ENCODE measurements at regions not wholly inside any gene's neighbourhood (a gene's known extent, or its start where the extent isn't known, plus 50 kb on each side); places are given as distances from the start of the nearest gene placed in this dataset.

- H3K79me2 ChIP-seq (ENCODE audit: insufficient read depth, low read length), result no peaks in the 10 kb centered on the region
- TF ChIP-seq CTCF (IDR thresholded peaks at IDR 0.05; ENCODE audit: insufficient read depth, low read length, poor library complexity, severe bottlenecking) (no peak), EZH2phosphoT487 (conservative IDR thresholded peaks at IDR 0.05; ENCODE audit: low read length) (no peak)
- no peak overlapping the region for H2AFZ ChIP-seq (ENCODE audit: low read depth, low read length, severe bottlenecking)
- no peaks in the 10 kb centered on the region for H3F3A ChIP-seq (ENCODE audit: insufficient read depth)
- no peak overlapping the region for H3K27ac ChIP-seq (ENCODE audit: low read depth, low read length)
- H4K20me1 ChIP-seq (ENCODE audit: low read depth, low read length), result no peaks in the 10 kb centered on the region
- H3K36me3 ChIP-seq (ENCODE audit: low read length), result no peaks in the 10 kb centered on the region
- no peak overlapping the region for H3K9ac ChIP-seq (ENCODE audit: low read length)
- no peak overlapping the region for H3K4me3 ChIP-seq (ENCODE audit: insufficient read depth, low read length, poor library complexity, severe bottlenecking)
- H3K27me3 ChIP-seq (ENCODE audit: low read length), result no peaks in the 10 kb centered on the region
- no peaks in the 10 kb centered on the region for H3K9me2 ChIP-seq (replicated peaks; ENCODE audit: insufficient read depth, low read length)
- H3K9me3 ChIP-seq (ENCODE audit: insufficient read depth, low read length), result no peaks in the 10 kb centered on the region
- H3K4me2 ChIP-seq (ENCODE audit: low read depth, low read length, poor library complexity, severe bottlenecking), result no peak overlapping the region
Observed at GRCh38 chr17:49906531-49907136, 58.8 kb upstream of the TAC4 start.

- Histone ChIP-seq H4K20me1 (ENCODE audit: low read depth, low read length) (no peaks in the 10 kb centered on the region), H3K9me2 (replicated peaks; ENCODE audit: insufficient read depth, low read length) (no peaks in the 10 kb centered on the region), H3F3A (ENCODE audit: insufficient read depth) (no peaks in the 10 kb centered on the region), H3K9me3 (ENCODE audit: insufficient read depth, low read length) (no peaks in the 10 kb centered on the region), H3K4me3 (ENCODE audit: insufficient read depth, low read length, poor library complexity, severe bottlenecking) (no peak overlapping the region), H2AFZ (ENCODE audit: low read depth, low read length, severe bottlenecking) (no peak overlapping the region), H3K36me3 (ENCODE audit: low read length) (no peaks in the 10 kb centered on the region), H3K4me2 (ENCODE audit: low read depth, low read length, poor library complexity, severe bottlenecking) (no peak overlapping the region), H3K79me2 (ENCODE audit: insufficient read depth, low read length) (no peaks in the 10 kb centered on the region), H3K9ac (ENCODE audit: low read length) (no peak overlapping the region), H3K27me3 (ENCODE audit: low read length) (no peaks in the 10 kb centered on the region), H3K27ac (ENCODE audit: low read depth, low read length) (no peak overlapping the region)
- TF ChIP-seq CTCF (IDR thresholded peaks at IDR 0.05; ENCODE audit: insufficient read depth, low read length, poor library complexity, severe bottlenecking), result no peak
- no peak for TF ChIP-seq EZH2phosphoT487 (conservative IDR thresholded peaks at IDR 0.05; ENCODE audit: low read length)
Observed at GRCh38 chr17:49907279-49907678, 59.4 kb upstream of the TAC4 start.

GRCh38 chr17:49908782-49909714, 59.9 kb upstream of the DLX4 start:
- TF ChIP-seq EZH2phosphoT487 (conservative IDR thresholded peaks at IDR 0.05; ENCODE audit: low read length), result no peak
- no peak for TF ChIP-seq CTCF (IDR thresholded peaks at IDR 0.05; ENCODE audit: insufficient read depth, low read length, poor library complexity, severe bottlenecking)
- Histone ChIP-seq H3K36me3 (ENCODE audit: low read length) (no peaks in the 10 kb centered on the region), H3F3A (ENCODE audit: insufficient read depth) (no peaks in the 10 kb centered on the region), H3K27ac (ENCODE audit: low read depth, low read length) (no peak overlapping the region), H3K9me3 (ENCODE audit: insufficient read depth, low read length) (no peaks in the 10 kb centered on the region), H3K79me2 (ENCODE audit: insufficient read depth, low read length) (no peaks in the 10 kb centered on the region), H3K27me3 (ENCODE audit: low read length) (no peaks in the 10 kb centered on the region), H3K9ac (ENCODE audit: low read length) (no peak overlapping the region), H3K4me2 (ENCODE audit: low read depth, low read length, poor library complexity, severe bottlenecking) (no peak overlapping the region), H4K20me1 (ENCODE audit: low read depth, low read length) (no peaks in the 10 kb centered on the region), H3K4me3 (ENCODE audit: insufficient read depth, low read length, poor library complexity, severe bottlenecking) (no peak overlapping the region), H2AFZ (ENCODE audit: low read depth, low read length, severe bottlenecking) (no peak overlapping the region), H3K9me2 (replicated peaks; ENCODE audit: insufficient read depth, low read length) (no peaks in the 10 kb centered on the region)

Data from SU-DHL-6 (cell line).